Nephron (organoid): ENCODE measurements at regions not wholly inside any gene's neighbourhood (a gene's known extent, or its start where the extent isn't known, plus 50 kb on each side); places are given as distances from the start of the nearest gene placed in this dataset.

Experiments used
- H3K27ac Mint-ChIP-seq, 3 experiments: 2 replicates each; pipeline ENCODE4 v1.8.0; 2020; ENCODE audit warnings: mixed read lengths in 3 of 3, mild to moderate bottlenecking in 2 of 3, moderate library complexity in 1 of 3
- H3K27me3 Mint-ChIP-seq: 2 replicates; pipeline ENCODE4 v1.8.0; 2021; ENCODE audit warnings: low read depth, mild to moderate bottlenecking, moderate library complexity, mixed read lengths
- H3K36me3 Mint-ChIP-seq: 2 replicates; pipeline ENCODE4 v1.8.0; 2020; ENCODE audit warnings: low read depth, mixed read lengths
- H3K4me1 Mint-ChIP-seq: 2 replicates; pipeline ENCODE4 v1.8.0; 2020; ENCODE audit warnings: mixed read lengths
- H3K4me3 Mint-ChIP-seq, 3 experiments: 2 replicates each; pipeline ENCODE4 v1.8.0; 2020; ENCODE audit warnings: mild to moderate bottlenecking in 3 of 3, mixed read lengths in 3 of 3, moderate library complexity in 2 of 3
- H3K9me3 Mint-ChIP-seq: 2 replicates; pipeline ENCODE4 v1.8.0; 2020; ENCODE audit warnings: mixed read lengths
- CTCF ChIP-seq, 3 experiments: fragments of 200-600 bp; sonication (generic); IDR thresholded peaks; one replicate each; pipeline ENCODE4 v1.5.0; 2021; ENCODE audit warnings: antibody characterized with exemption in 3 of 3; ENCODE audit not compliant: unreplicated experiment in 3 of 3

- no peaks in the 10 kb centered on the region for H3K4me1 Mint-ChIP-seq
- no peak for TF ChIP-seq CTCF (IDR thresholded peaks at IDR 0.05; ENCODE audit: unreplicated experiment in 3 of 3)
- no peaks in the 10 kb centered on the region for H3K36me3 Mint-ChIP-seq
- H3K9me3 Mint-ChIP-seq, result no peaks in the 10 kb centered on the region
- H3K27ac Mint-ChIP-seq, result peak overlapping the region; percentile 12 to 75 (median 59)
- H3K27me3 Mint-ChIP-seq, result no peaks in the 10 kb centered on the region
- H3K4me3 Mint-ChIP-seq, result no peak overlapping the region
Observed at GRCh38 chr13:81406022-81406421, 1065.1 kb upstream of the SPRY2 start.

- H3K27ac Mint-ChIP-seq, result peak overlapping the region in 2 of 3 experiments; percentile 91 to 93
- peaks cover 17% of the 10 kb centered on the region for H3K4me1 Mint-ChIP-seq
- no peaks in the 10 kb centered on the region for H3K36me3 Mint-ChIP-seq
- peaks cover 4% of the 10 kb centered on the region for H3K9me3 Mint-ChIP-seq
- H3K4me3 Mint-ChIP-seq, result no peak overlapping the region
- no peak for TF ChIP-seq CTCF (IDR thresholded peaks at IDR 0.05; ENCODE audit: unreplicated experiment in 3 of 3)
- H3K27me3 Mint-ChIP-seq, result no peaks in the 10 kb centered on the region
Observed at GRCh38 chr13:81396192-81396591, 1055.3 kb upstream of the SPRY2 start.

GRCh38 chr13:81395368-81395767 lies 1054.4 kb upstream of the SPRY2 start:
- Mint-ChIP-seq H3K36me3 (no peaks in the 10 kb centered on the region), H3K4me3 (no peak overlapping the region)

GRCh38 chr13:81394640-81395039 lies 1053.7 kb upstream of the SPRY2 start:
- H3K9me3 Mint-ChIP-seq, result peaks cover 4% of the 10 kb centered on the region

More at GRCh38 chr13:81395368-81395767, 1054.4 kb upstream of the SPRY2 start:
- Mint-ChIP-seq H3K9me3 (peaks cover 4% of the 10 kb centered on the region), H3K4me1 (peaks cover 17% of the 10 kb centered on the region), H3K27me3 (no peaks in the 10 kb centered on the region), H3K27ac (peak overlapping the region; percentile 57 to 93 (median 91))
- no peak for TF ChIP-seq CTCF (IDR thresholded peaks at IDR 0.05; ENCODE audit: unreplicated experiment in 3 of 3)

GRCh38 chr13:81393721-81394120 lies 1052.8 kb upstream of the SPRY2 start:
- Mint-ChIP-seq H3K9me3 (peaks cover 4% of the 10 kb centered on the region), H3K36me3 (no peaks in the 10 kb centered on the region), H3K4me3 (no peak overlapping the region), H3K4me1 (peaks cover 17% of the 10 kb centered on the region), H3K27ac (peak overlapping the region; percentile 57 to 93 (median 91)), H3K27me3 (no peaks in the 10 kb centered on the region)
- TF ChIP-seq CTCF (IDR thresholded peaks at IDR 0.05; ENCODE audit: unreplicated experiment in 3 of 3), result peak in 1 of 3 experiments; percentile 11

More at GRCh38 chr13:81394640-81395039, 1053.7 kb upstream of the SPRY2 start:
- no peaks in the 10 kb centered on the region for H3K27me3 Mint-ChIP-seq
- H3K4me1 Mint-ChIP-seq, result peaks cover 17% of the 10 kb centered on the region
- no peaks in the 10 kb centered on the region for H3K36me3 Mint-ChIP-seq
- no peak overlapping the region for H3K4me3 Mint-ChIP-seq
- H3K27ac Mint-ChIP-seq, result peak overlapping the region; percentile 57 to 93 (median 91)
- no peak for TF ChIP-seq CTCF (IDR thresholded peaks at IDR 0.05; ENCODE audit: unreplicated experiment in 3 of 3)

GRCh38 chr13:81393110-81393509 lies 1052.2 kb upstream of the SPRY2 start:
- H3K27me3 Mint-ChIP-seq, result no peaks in the 10 kb centered on the region
- no peaks in the 10 kb centered on the region for H3K36me3 Mint-ChIP-seq
- H3K27ac Mint-ChIP-seq, result peak overlapping the region; percentile 57 to 93 (median 91)
- H3K4me3 Mint-ChIP-seq, result no peak overlapping the region
- peaks cover 4% of the 10 kb centered on the region for H3K9me3 Mint-ChIP-seq
- no peak for TF ChIP-seq CTCF (IDR thresholded peaks at IDR 0.05; ENCODE audit: unreplicated experiment in 3 of 3)
- peaks cover 17% of the 10 kb centered on the region for H3K4me1 Mint-ChIP-seq
